Activated CD4-positive, alpha-beta memory T cell treated with anti-CD3 and anti-CD28 coated beads for 36 hours (primary cell): ENCODE measurements at regions not wholly inside any gene's neighbourhood (a gene's known extent, or its start where the extent isn't known, plus 50 kb on each side); places are given as distances from the start of the nearest gene placed in this dataset.

Experiments used
- CTCF ChIA-PET: fragments of 350-600 bp; sonication (Branson Sonifier 250); formaldehyde crosslinking; loops from one replicate; lab custom pipeline; 2021; ENCODE audit warnings: antibody characterized with exemption, inconsistent platforms; lab: Charles Lee
- POLR2A ChIA-PET: fragments of 350-600 bp; sonication (Branson Sonifier 250); formaldehyde crosslinking; loops from one replicate; lab custom pipeline; 2021; ENCODE audit warnings: antibody characterized with exemption; lab: Charles Lee
- DNase-seq: peaks from one replicate; pipeline ENCODE4 v3.0.0-alpha.2; 2020
- H3K27ac Mint-ChIP-seq: one replicate; pipeline ENCODE4 v1.8.0; 2021; ENCODE audit warnings: mixed read lengths
- H3K27me3 Mint-ChIP-seq: one replicate; pipeline ENCODE4 v1.8.0; 2021; ENCODE audit warnings: mixed read lengths
- H3K36me3 Mint-ChIP-seq: one replicate; pipeline ENCODE4 v1.8.0; 2021; ENCODE audit warnings: mixed read lengths
- H3K4me1 Mint-ChIP-seq: one replicate; pipeline ENCODE4 v1.8.0; 2021; ENCODE audit warnings: low read depth, mixed read lengths
- H3K4me3 Mint-ChIP-seq: one replicate; pipeline ENCODE4 v1.8.0; 2021; ENCODE audit warnings: mild to moderate bottlenecking, mixed read lengths
- H3K9me3 Mint-ChIP-seq: one replicate; pipeline ENCODE4 v1.8.0; 2021; ENCODE audit warnings: mixed read lengths
- intact Hi-C: fragments of 100-400 bp; cut with micrococcal nuclease; formaldehyde crosslinking; loops from one replicate; pipeline ENCODE4 v1.15.1; 2023

DNA sequence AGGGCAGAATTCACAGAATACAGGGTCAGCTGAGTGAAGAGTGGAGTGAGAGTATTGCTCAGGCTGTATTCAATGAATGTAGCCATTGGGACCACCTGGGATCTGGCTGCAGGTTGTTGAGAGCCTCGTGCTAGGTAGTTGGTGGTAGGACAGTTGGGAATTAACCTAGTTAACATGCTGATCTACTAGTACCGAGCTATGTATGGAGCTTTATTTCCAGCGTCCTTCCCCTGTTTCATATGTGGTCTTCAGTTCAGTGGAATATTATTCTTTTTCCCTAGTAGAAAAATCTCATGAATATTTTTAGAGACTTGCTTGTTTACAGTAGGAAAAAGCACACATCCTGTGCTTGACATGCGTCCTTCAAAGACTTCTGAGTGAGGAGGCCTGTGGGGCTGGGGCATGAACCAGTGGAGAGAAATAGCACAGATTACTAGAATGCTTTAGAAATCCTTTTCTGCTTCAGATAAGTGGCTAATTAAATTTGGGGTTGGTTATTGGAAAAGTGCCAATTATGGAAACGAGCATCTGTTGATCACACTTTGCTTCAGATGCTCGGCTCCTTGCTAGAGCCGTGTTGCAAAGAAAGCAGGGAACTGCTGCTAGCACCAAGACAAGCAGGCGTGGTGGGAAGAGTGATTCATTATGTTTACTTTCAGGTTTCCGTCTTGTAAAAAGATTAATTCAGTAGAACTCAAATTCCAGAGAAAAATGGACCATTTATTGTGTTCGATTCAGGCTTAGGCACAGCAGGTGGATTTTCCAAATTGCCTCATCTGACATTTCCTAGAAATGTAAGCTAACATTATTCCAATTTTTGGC lies 53.6 kb downstream of the ARF6 start:
- H3K36me3 Mint-ChIP-seq = peaks cover 12% of the 10 kb centered on the region
- CTCF ChIA-PET = interaction anchor here (0.9 to 2.5 kb wide), 7 partner anchors 24 to 140 kb away, joined by 3 to 11 read pairs (median 4); partner anchors contain the start of gene NEMF
- H3K9me3 Mint-ChIP-seq = peaks cover 15% of the 10 kb centered on the region
- peak overlapping the region; percentile 83 for H3K27ac Mint-ChIP-seq
- H3K4me3 Mint-ChIP-seq = peak overlapping the region; percentile 24
- peaks cover 72% of the 10 kb centered on the region for H3K4me1 Mint-ChIP-seq
- POLR2A ChIA-PET = interaction anchor here (0.5 to 1.2 kb wide), 7 partner anchors 35 to 239 kb away, joined by 3 to 6 read pairs (median 4); no protein-coding TSS in a partner anchor
- intact Hi-C loops = loop anchor here (1.0 to 2.0 kb wide), 3 partner anchors 24 to 48 kb away; no protein-coding TSS in a partner anchor
- DNase-seq = peak; percentile 51
- H3K27me3 Mint-ChIP-seq = no peaks in the 10 kb centered on the region

DNA sequence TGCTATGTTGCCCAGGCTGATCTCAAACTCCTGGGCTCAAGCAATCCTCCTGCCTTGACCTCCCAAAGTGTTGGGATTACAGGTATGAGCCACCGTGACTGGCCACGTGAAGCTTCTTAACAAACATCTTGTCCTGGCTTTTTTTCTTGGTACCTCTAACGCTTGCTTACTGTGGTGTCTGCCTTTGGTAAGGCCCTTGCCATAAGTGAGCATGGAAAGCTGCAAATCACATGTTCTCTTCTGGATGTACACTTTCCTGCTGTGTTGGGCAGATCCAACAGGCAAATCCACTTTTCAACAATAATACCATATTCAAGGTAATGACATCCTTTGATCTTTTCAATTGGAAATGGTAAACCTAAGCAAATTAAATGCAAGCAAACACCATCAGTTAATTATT lies 54.6 kb downstream of the ARF6 start:
- peaks cover 69% of the 10 kb centered on the region for H3K4me1 Mint-ChIP-seq
- DNase-seq = no peak
- intact Hi-C loops = loop anchor here (2.0 kb wide), 2 partner anchors 23 to 49 kb away; no protein-coding TSS in a partner anchor
- ChIA-PET POLR2A (no interaction called here), CTCF (interaction anchor here (1.2 to 2.5 kb wide), 3 partner anchors 68 to 95 kb away, joined by 3 to 11 read pairs (median 4); partner anchors contain the start of gene NEMF)
- no peak overlapping the region for H3K4me3 Mint-ChIP-seq
- H3K27ac Mint-ChIP-seq = peak overlapping the region; percentile 83
- H3K9me3 Mint-ChIP-seq = peaks cover 10% of the 10 kb centered on the region
- peaks cover 6% of the 10 kb centered on the region for H3K36me3 Mint-ChIP-seq
- H3K27me3 Mint-ChIP-seq = no peaks in the 10 kb centered on the region

DNA sequence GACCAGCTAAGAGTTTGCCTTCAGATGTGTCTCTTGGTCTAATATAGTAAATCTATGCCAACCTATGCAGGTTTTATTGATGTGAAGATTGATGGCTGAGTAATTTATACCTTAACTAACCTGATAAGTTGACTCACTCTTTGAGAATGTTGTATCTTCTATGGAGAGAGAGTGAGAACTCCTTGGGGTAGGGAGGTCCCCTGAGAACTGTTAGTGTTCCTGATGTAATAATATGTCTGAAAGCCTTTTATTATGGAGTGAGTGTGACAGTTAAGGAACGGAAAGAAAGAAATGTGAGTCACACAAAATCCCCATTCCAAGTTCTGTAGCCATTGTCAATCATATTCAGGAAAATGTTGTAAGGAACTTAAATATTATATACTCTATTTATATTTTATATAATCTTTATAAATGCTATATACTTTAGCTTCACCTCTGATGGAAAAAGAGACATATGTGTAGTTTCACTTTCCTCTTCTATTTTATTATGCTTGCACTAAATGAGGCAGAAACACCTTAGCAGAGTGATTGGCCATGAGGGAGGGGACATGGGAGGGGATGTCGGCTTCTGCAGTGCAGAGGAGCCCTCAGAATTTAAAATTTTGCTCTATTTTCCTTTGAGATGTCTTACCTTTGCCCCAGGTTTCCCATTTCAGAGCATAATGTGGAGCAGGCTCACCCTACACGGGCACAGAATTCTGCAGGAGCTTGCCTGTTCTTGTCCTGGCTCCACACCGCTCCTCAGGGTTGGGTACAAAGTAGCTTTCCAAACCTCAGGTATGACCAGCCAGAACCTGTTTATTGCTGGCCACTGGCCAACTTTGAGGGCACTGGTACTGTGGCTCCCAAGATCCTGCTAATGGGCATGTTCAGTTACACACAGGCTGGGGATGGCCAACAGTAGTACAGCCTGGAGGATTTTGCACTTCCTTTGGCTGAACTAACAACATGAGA lies 57.7 kb downstream of the ARF6 start:
- no peak overlapping the region for H3K4me3 Mint-ChIP-seq
- ChIA-PET POLR2A (interaction anchor here (1.0 to 5.5 kb wide), 4 partner anchors 21 to 88 kb away, joined by 3 to 33 read pairs (median 4); no protein-coding TSS in a partner anchor), CTCF (interaction anchor here (1.0 to 1.8 kb wide), 4 partner anchors 10 to 112 kb away, joined by 3 to 5 read pairs (median 4); no protein-coding TSS in a partner anchor)
- no peaks in the 10 kb centered on the region for H3K9me3 Mint-ChIP-seq
- H3K27me3 Mint-ChIP-seq = no peaks in the 10 kb centered on the region
- H3K36me3 Mint-ChIP-seq = no peaks in the 10 kb centered on the region
- intact Hi-C loops = loop anchor here (1.0 kb wide), 4 partner anchors 12 to 49 kb away; no protein-coding TSS in a partner anchor
- DNase-seq = peak; percentile 28
- H3K4me1 Mint-ChIP-seq = peaks cover 56% of the 10 kb centered on the region
- peak overlapping the region; percentile 66 for H3K27ac Mint-ChIP-seq

GRCh38 chr14:49951229-49951607 lies 58.3 kb downstream of the ARF6 start:
- no peak overlapping the region for H3K4me3 Mint-ChIP-seq
- ChIA-PET POLR2A (interaction anchor here (1.6 to 5.5 kb wide), 3 partner anchors 20 to 87 kb away, joined by 4 to 33 read pairs (median 5); no protein-coding TSS in a partner anchor), CTCF (interaction anchor here (1.0 to 1.4 kb wide), 3 partner anchors 19 to 72 kb away, joined by 3 to 4 read pairs (median 3); no protein-coding TSS in a partner anchor)
- H3K36me3 Mint-ChIP-seq = no peaks in the 10 kb centered on the region
- H3K9me3 Mint-ChIP-seq = no peaks in the 10 kb centered on the region
- H3K4me1 Mint-ChIP-seq = peaks cover 49% of the 10 kb centered on the region
- intact Hi-C loops = no loop called here
- no peak overlapping the region for H3K27ac Mint-ChIP-seq
- DNase-seq = no peak
- no peaks in the 10 kb centered on the region for H3K27me3 Mint-ChIP-seq

DNA sequence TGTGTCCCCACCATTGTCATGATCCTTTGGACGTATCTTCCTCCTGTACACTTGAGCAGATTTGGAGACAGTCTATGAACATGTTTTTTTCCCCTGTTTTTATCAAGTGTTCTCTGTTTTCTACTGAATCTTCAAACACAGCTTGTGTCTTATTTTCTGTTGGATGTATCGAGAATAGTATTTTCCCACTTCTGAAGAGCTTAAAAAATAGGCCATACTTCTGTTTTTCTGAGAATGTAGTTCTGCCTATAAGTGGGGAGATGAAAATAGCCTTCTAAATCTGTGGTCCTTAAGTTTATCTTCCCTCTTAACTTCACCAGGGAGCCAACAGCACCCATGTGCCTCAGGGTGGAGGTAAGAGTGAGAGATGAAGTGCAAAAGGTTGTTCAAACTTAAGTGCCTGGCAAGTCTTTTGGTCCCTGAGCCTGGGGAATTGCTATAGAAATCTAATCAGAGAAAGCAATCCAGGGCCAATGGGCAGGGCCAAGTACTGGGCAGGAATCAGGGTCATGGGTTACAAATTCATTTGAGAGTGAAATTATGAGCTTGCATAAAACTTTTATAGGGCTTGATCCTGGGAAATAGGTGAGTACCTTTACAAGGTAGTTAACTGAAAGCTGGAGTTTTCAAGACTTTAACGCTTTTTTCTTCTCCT lies 58.9 kb downstream of the ARF6 start:
- no peaks in the 10 kb centered on the region for H3K27me3 Mint-ChIP-seq
- no peaks in the 10 kb centered on the region for H3K36me3 Mint-ChIP-seq
- ChIA-PET CTCF (interaction anchor here (0.6 to 1.4 kb wide), 4 partner anchors 18 to 72 kb away, joined by 3 to 4 read pairs (median 3); no protein-coding TSS in a partner anchor), POLR2A (interaction anchor here (0.6 to 5.5 kb wide), 4 partner anchors 19 to 87 kb away, joined by 3 to 33 read pairs (median 4); no protein-coding TSS in a partner anchor)
- DNase-seq = no peak
- H3K4me1 Mint-ChIP-seq = peaks cover 43% of the 10 kb centered on the region
- intact Hi-C loops = no loop called here
- no peak overlapping the region for H3K4me3 Mint-ChIP-seq
- no peak overlapping the region for H3K27ac Mint-ChIP-seq
- H3K9me3 Mint-ChIP-seq = no peaks in the 10 kb centered on the region

DNA sequence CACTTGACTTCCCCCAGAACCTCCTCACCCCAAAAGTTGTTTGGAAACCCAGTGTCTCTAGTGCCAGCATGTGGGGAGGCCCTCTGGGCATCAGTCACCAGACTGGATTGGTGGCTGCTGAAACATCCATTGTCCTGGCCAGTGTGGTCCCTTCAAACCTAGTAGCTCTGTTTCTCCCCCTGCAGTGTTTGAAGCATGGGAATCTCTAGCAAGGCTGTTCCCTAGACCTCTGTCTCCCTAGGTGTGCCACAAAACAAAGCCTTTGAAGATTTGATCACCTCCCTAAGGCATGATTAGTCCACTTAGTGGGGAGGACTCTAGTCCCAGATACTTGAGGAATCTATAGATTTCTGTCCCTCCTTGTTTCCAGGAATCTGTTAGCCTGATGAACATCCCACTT lies 60.3 kb downstream of the ARF6 start:
- ChIA-PET POLR2A (interaction anchor here (0.7 to 5.5 kb wide), 2 partner anchors 10 to 18 kb away, joined by 3 to 33 read pairs; no protein-coding TSS in a partner anchor), CTCF (interaction anchor here (0.7 kb wide), 1 partner anchor 47 kb away, joined by 3 read pairs; no protein-coding TSS in a partner anchor)
- no peak for DNase-seq
- H3K27me3 Mint-ChIP-seq = no peaks in the 10 kb centered on the region
- no peaks in the 10 kb centered on the region for H3K36me3 Mint-ChIP-seq
- no peak overlapping the region for H3K27ac Mint-ChIP-seq
- H3K4me3 Mint-ChIP-seq = no peak overlapping the region
- H3K4me1 Mint-ChIP-seq = peaks cover 29% of the 10 kb centered on the region
- intact Hi-C loops = no loop called here
- H3K9me3 Mint-ChIP-seq = no peaks in the 10 kb centered on the region

- H3K27me3 Mint-ChIP-seq = no peaks in the 10 kb centered on the region
- POLR2A ChIA-PET = interaction anchor here (5.5 kb wide), 1 partner anchor 17 kb away, joined by 33 read pairs; no protein-coding TSS in a partner anchor
- CTCF ChIA-PET = no interaction called here
- no peaks in the 10 kb centered on the region for H3K36me3 Mint-ChIP-seq
- DNase-seq = peak; percentile 27
- H3K27ac Mint-ChIP-seq = no peak overlapping the region
- intact Hi-C loops = no loop called here
- H3K4me1 Mint-ChIP-seq = peaks cover 21% of the 10 kb centered on the region
- H3K9me3 Mint-ChIP-seq = no peaks in the 10 kb centered on the region
- no peak overlapping the region for H3K4me3 Mint-ChIP-seq
Observed at GRCh38 chr14:49954171-49954631, 61.3 kb downstream of the ARF6 start.

- no peak overlapping the region for H3K4me3 Mint-ChIP-seq
- no peaks in the 10 kb centered on the region for H3K27me3 Mint-ChIP-seq
- H3K9me3 Mint-ChIP-seq = no peaks in the 10 kb centered on the region
- POLR2A ChIA-PET = interaction anchor here (5.5 kb wide), 1 partner anchor 16 kb away, joined by 33 read pairs; no protein-coding TSS in a partner anchor
- H3K27ac Mint-ChIP-seq = no peak overlapping the region
- H3K36me3 Mint-ChIP-seq = no peaks in the 10 kb centered on the region
- intact Hi-C loops = no loop called here
- CTCF ChIA-PET = no interaction called here
- no peak for DNase-seq
- peaks cover 27% of the 10 kb centered on the region for H3K4me1 Mint-ChIP-seq
Observed at GRCh38 chr14:49955024-49955423, 62.1 kb downstream of the ARF6 start.

- H3K4me1 Mint-ChIP-seq = peaks cover 28% of the 10 kb centered on the region
- H3K27me3 Mint-ChIP-seq = no peaks in the 10 kb centered on the region
- CTCF ChIA-PET = no interaction called here
- H3K4me3 Mint-ChIP-seq = no peak overlapping the region
- no peaks in the 10 kb centered on the region for H3K36me3 Mint-ChIP-seq
- POLR2A ChIA-PET = no interaction called here
- no peak overlapping the region for H3K27ac Mint-ChIP-seq
- intact Hi-C loops = no loop called here
- no peaks in the 10 kb centered on the region for H3K9me3 Mint-ChIP-seq
- no peak for DNase-seq
Observed at GRCh38 chr14:49957089-49957852, 64.4 kb downstream of the ARF6 start.

DNA sequence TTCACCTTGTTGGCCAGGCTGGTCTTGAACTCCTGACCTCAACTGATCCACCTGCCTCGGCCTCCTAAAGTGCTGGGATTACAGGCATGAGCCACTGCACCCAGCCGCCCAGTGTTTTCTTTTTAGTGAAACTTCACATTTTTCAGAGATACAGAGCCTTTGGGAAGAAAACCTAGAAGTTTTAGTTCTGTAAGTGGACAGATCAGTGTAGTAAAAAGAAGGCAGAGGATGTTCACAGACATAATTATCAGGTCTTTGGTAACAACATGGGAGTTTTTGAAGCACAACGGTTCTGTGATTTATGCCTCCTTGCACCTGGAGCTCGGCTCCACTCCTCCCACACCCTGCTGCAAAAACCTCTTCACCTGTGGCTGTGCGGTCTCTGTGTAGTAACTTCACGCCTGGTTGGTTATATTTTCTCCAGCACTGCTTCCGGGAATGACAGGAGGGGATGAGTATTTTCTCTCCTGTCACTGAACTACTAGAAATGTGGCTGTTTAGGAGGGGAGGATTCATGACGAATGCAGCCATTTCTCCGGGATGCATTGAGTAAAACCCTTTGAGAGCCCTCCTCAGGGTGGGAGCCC lies 67.0 kb downstream of the ARF6 start:
- no peak overlapping the region for H3K4me3 Mint-ChIP-seq
- ChIA-PET CTCF (no interaction called here), POLR2A (no interaction called here)
- H3K9me3 Mint-ChIP-seq = no peaks in the 10 kb centered on the region
- H3K27me3 Mint-ChIP-seq = no peaks in the 10 kb centered on the region
- H3K4me1 Mint-ChIP-seq = peaks cover 37% of the 10 kb centered on the region
- intact Hi-C loops = no loop called here
- peak overlapping the region; percentile 45 for H3K27ac Mint-ChIP-seq
- DNase-seq = peak; percentile 54
- no peaks in the 10 kb centered on the region for H3K36me3 Mint-ChIP-seq
